HG02981 (cell line): ENCODE measurements at regions not wholly inside any gene's neighbourhood (a gene's known extent, or its start where the extent isn't known, plus 50 kb on each side); places are given as distances from the start of the nearest gene placed in this dataset.

Experiments
- ATAC-seq: cut with Tn5 transposase; IDR thresholded peaks from one replicate; pipeline ENCODE4 v1.9.1; 2021; ENCODE audit warnings: mild to moderate bottlenecking, moderate library complexity; ENCODE audit not compliant: unreplicated experiment

GRCh38 chr7:131098527-131098926, 229.1 kb upstream of the MKLN1 start:
- no peak for ATAC-seq

- ATAC-seq = no peak
Observed at GRCh38 chr7:131100357-131101054, 227.2 kb upstream of the MKLN1 start.

GRCh38 chr7:131103997-131104396, 223.7 kb upstream of the MKLN1 start:
- no peak for ATAC-seq

- no peak for ATAC-seq
Observed at GRCh38 chr7:131104596-131105293, 222.9 kb upstream of the MKLN1 start.

GRCh38 chr7:131105294-131105798, 222.3 kb upstream of the MKLN1 start:
- peak; percentile 5 for ATAC-seq

- ATAC-seq = peak; percentile 35
Observed at GRCh38 chr7:131105799-131106680, 221.6 kb upstream of the MKLN1 start.

GRCh38 chr7:131106681-131107336, 220.9 kb upstream of the MKLN1 start:
- ATAC-seq = no peak

GRCh38 chr7:131107337-131108211, 220.1 kb upstream of the MKLN1 start:
- ATAC-seq = peak; percentile 30

GRCh38 chr7:131108212-131108940, 219.3 kb upstream of the MKLN1 start:
- ATAC-seq = no peak

GRCh38 chr7:131109011-131109758, 218.5 kb upstream of the MKLN1 start:
- ATAC-seq = no peak

- no peak for ATAC-seq
Observed at GRCh38 chr7:131109759-131110296, 217.8 kb upstream of the MKLN1 start.

- no peak for ATAC-seq
Observed at GRCh38 chr7:131110297-131111080, 217.2 kb upstream of the MKLN1 start.

- ATAC-seq = no peak
Observed at GRCh38 chr7:131111081-131111576, 216.5 kb upstream of the MKLN1 start.

- ATAC-seq = no peak
Observed at GRCh38 chr7:131111792-131112191, 215.9 kb upstream of the MKLN1 start.

GRCh38 chr7:131112431-131112830, 215.2 kb upstream of the MKLN1 start:
- ATAC-seq = no peak

GRCh38 chr7:131115340-131115739, 212.3 kb upstream of the MKLN1 start:
- ATAC-seq = no peak

GRCh38 chr7:131117439-131117838, 210.2 kb upstream of the MKLN1 start:
- ATAC-seq = no peak
